Left ventricle myocardium inferior (tissue), 1 donor: ENCODE measurements at regions not wholly inside any gene's neighbourhood (a gene's known extent, or its start where the extent isn't known, plus 50 kb on each side); places are given as distances from the start of the nearest gene placed in this dataset.
A peak's percentile ranks its signal among the peaks of the same experiment; 100 is the strongest.

Experiments
- DNase-seq: peaks from one replicate; pipeline ENCODE4 v3.0.0-alpha.2; 2020
- H3K27ac ChIP-seq: fragments of 200-600 bp; replicated peaks from 2 replicates; pipeline ENCODE4 v1.8.0; 2021
- H3K27me3 ChIP-seq: fragments of 200-600 bp; 2 replicates; pipeline ENCODE4 v1.8.0; 2021; ENCODE audit warnings: low read depth
- H3K36me3 ChIP-seq: fragments of 200-600 bp; 2 replicates; pipeline ENCODE4 v1.8.0; 2021
- H3K4me1 ChIP-seq: fragments of 200-600 bp; 2 replicates; pipeline ENCODE4 v1.8.0; 2021
- H3K4me3 ChIP-seq: fragments of 200-600 bp; 2 replicates; pipeline ENCODE4 v1.8.0; 2021; ENCODE audit warnings: mild to moderate bottlenecking, moderate library complexity
- H3K9me3 ChIP-seq: fragments of 200-600 bp; replicated peaks from 2 replicates; pipeline ENCODE4 v1.8.0; 2021
- CTCF ChIP-seq: fragments of 200-600 bp; IDR thresholded peaks from 2 replicates; pipeline ENCODE4 v1.8.0; 2021; ENCODE audit warnings: antibody characterized with exemption, mild to moderate bottlenecking, borderline replicate concordance
- intact Hi-C: fragments of 100-400 bp; cut with micrococcal nuclease; formaldehyde crosslinking; loops from one replicate; pipeline ENCODE4 v1.11.0; 2022
- donor health status: DM: no; HTN: yes; CAD: no; lungs with severe emphysema.

- no peaks in the 10 kb centered on the region for H3K9me3 ChIP-seq
- H3K36me3 ChIP-seq, result no peaks in the 10 kb centered on the region
- H3K27me3 ChIP-seq, result no peaks in the 10 kb centered on the region
- H3K4me1 ChIP-seq, result no peaks in the 10 kb centered on the region
- intact Hi-C loops, result no loop called here
- no peak for TF ChIP-seq CTCF
- no peak overlapping the region for H3K27ac ChIP-seq
- no peak for DNase-seq
- no peak overlapping the region for H3K4me3 ChIP-seq
These were observed 563.5 kb upstream of the SLITRK5 start for GRCh38 chr13:87107651-87108050.

- no peak for DNase-seq
- Histone ChIP-seq H3K27me3 (no peaks in the 10 kb centered on the region), H3K9me3 (no peaks in the 10 kb centered on the region), H3K4me1 (no peaks in the 10 kb centered on the region), H3K27ac (no peak overlapping the region), H3K4me3 (no peak overlapping the region), H3K36me3 (no peaks in the 10 kb centered on the region)
- intact Hi-C loops, result no loop called here
- TF ChIP-seq CTCF, result no peak
These were observed 550.7 kb upstream of the SLITRK5 start for GRCh38 chr13:87120476-87120875.

GRCh38 chr13:87122551-87122950, 548.6 kb upstream of the SLITRK5 start:
- H3K27ac ChIP-seq, result no peak overlapping the region
- no peak for TF ChIP-seq CTCF
- no peak overlapping the region for H3K4me3 ChIP-seq
- intact Hi-C loops, result no loop called here
- DNase-seq, result no peak
- H3K4me1 ChIP-seq, result no peaks in the 10 kb centered on the region
- H3K36me3 ChIP-seq, result no peaks in the 10 kb centered on the region
- no peaks in the 10 kb centered on the region for H3K27me3 ChIP-seq
- no peaks in the 10 kb centered on the region for H3K9me3 ChIP-seq

- intact Hi-C loops, result no loop called here
- Histone ChIP-seq H3K4me3 (no peak overlapping the region), H3K36me3 (no peaks in the 10 kb centered on the region), H3K27ac (peak overlapping the region; percentile 50), H3K27me3 (no peaks in the 10 kb centered on the region), H3K9me3 (no peaks in the 10 kb centered on the region), H3K4me1 (no peaks in the 10 kb centered on the region)
- no peak for TF ChIP-seq CTCF
- peak; percentile 18 for DNase-seq
These were observed 547.0 kb upstream of the SLITRK5 start for GRCh38 chr13:87123987-87124784.

- Histone ChIP-seq H3K4me1 (peaks cover 4% of the 10 kb centered on the region), H3K4me3 (no peak overlapping the region), H3K27ac (peak overlapping the region; percentile 50), H3K36me3 (no peaks in the 10 kb centered on the region), H3K27me3 (no peaks in the 10 kb centered on the region), H3K9me3 (no peaks in the 10 kb centered on the region)
- no peak for TF ChIP-seq CTCF
- intact Hi-C loops, result no loop called here
- no peak for DNase-seq
These were observed 546.4 kb upstream of the SLITRK5 start for GRCh38 chr13:87124785-87125074.
